ENCODE measurements at regions not wholly inside any gene's neighbourhood (a gene's known extent, or its start where the extent isn't known, plus 50 kb on each side); places are given as distances from the start of the nearest gene placed in this dataset.

DNA sequence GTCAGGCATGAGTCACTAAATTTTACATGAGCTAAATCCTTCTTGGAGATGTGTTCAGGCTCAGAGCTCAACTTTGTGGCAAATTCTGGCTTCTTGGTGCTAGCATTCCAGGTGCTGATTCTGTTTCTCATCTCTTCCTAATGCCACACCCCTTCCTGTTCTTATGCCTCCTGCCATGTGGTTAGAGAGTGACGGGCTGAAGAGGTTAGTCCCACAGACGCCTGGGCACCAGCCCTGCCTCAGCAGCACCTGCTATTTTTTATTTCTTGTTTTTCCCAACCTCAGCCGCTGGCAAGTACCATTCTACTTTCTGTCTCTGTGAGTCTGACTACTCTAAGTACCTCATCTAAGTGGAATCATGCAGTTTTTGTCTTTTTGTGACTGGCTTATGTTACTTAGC is 329.5 kb downstream of the KCNRG start:
- H3K27me3 ChIP-seq (ENCODE audit: insufficient read depth, low read length), result no peaks in the 10 kb centered on the region
- no peak overlapping the region for H3K4me2 ChIP-seq (ENCODE audit: low read length)
- H3F3A ChIP-seq (ENCODE audit: insufficient read depth, low read length), result no peaks in the 10 kb centered on the region
- H3K4me3 ChIP-seq (ENCODE audit: low read depth, low read length, poor library complexity, severe bottlenecking), result no peak overlapping the region
- no peaks in the 10 kb centered on the region for H3K9me3 ChIP-seq (ENCODE audit: low read length)
- H3K79me2 ChIP-seq (ENCODE audit: insufficient read depth, low read length), result no peaks in the 10 kb centered on the region
- peak overlapping the region; percentile 75 for H3K27ac ChIP-seq (ENCODE audit: low read depth, low read length, poor library complexity, severe bottlenecking)
- TF ChIP-seq, protein P1, sequence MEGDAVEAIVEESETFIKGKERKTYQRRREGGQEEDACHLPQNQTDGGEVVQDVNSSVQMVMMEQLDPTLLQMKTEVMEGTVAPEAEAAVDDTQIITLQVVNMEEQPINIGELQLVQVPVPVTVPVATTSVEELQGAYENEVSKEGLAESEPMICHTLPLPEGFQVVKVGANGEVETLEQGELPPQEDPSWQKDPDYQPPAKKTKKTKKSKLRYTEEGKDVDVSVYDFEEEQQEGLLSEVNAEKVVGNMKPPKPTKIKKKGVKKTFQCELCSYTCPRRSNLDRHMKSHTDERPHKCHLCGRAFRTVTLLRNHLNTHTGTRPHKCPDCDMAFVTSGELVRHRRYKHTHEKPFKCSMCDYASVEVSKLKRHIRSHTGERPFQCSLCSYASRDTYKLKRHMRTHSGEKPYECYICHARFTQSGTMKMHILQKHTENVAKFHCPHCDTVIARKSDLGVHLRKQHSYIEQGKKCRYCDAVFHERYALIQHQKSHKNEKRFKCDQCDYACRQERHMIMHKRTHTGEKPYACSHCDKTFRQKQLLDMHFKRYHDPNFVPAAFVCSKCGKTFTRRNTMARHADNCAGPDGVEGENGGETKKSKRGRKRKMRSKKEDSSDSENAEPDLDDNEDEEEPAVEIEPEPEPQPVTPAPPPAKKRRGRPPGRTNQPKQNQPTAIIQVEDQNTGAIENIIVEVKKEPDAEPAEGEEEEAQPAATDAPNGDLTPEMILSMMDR (IDR thresholded peaks at IDR 0.05; ENCODE audit: low read length), result no peak
- TF ChIP-seq EZH2 (IDR thresholded peaks at IDR 0.05; ENCODE audit: borderline replicate concordance, low read length), result no peak
- H4K20me1 ChIP-seq (ENCODE audit: insufficient read depth, low read length), result no peaks in the 10 kb centered on the region
- no peaks in the 10 kb centered on the region for H3K9me2 ChIP-seq (ENCODE audit: low read depth, low read length)
- no peak overlapping the region for H2AFZ ChIP-seq (ENCODE audit: low read length)
- no peak overlapping the region for H3K9ac ChIP-seq (ENCODE audit: low read length)
- peaks cover 42% of the 10 kb centered on the region for H3K4me1 ChIP-seq (ENCODE audit: insufficient read depth, low read length, severe bottlenecking)
- H3K36me3 ChIP-seq (ENCODE audit: insufficient read depth, low read length), result no peaks in the 10 kb centered on the region

DNA sequence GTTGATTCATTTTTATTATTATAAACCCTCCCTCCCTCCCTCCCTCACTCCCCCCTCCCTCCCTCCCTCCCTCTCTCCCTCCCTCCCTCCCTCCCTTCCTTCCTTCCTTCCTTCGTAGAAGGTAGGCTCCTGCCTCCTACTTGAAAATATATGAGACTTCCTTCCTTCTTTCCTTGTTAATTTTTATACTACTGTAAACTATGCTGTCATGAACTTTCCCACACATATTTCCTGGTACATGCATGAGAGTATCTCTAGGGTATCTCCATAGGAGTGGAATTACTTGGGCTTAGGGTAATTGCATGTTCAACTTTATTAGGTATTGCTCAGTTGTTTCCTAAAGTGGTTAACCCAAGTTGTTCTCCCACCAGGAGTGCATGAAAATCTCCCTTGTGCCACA is 330.6 kb downstream of the KCNRG start:
- Histone ChIP-seq H3K27me3 (ENCODE audit: insufficient read depth, low read length) (no peaks in the 10 kb centered on the region), H3K36me3 (ENCODE audit: insufficient read depth, low read length) (no peaks in the 10 kb centered on the region), H3K9me3 (ENCODE audit: low read length) (no peaks in the 10 kb centered on the region), H3K9ac (ENCODE audit: low read length) (no peak overlapping the region), H3K79me2 (ENCODE audit: insufficient read depth, low read length) (no peaks in the 10 kb centered on the region), H2AFZ (ENCODE audit: low read length) (no peak overlapping the region), H4K20me1 (ENCODE audit: insufficient read depth, low read length) (no peaks in the 10 kb centered on the region), H3K4me3 (ENCODE audit: low read depth, low read length, poor library complexity, severe bottlenecking) (no peak overlapping the region), H3K9me2 (ENCODE audit: low read depth, low read length) (no peaks in the 10 kb centered on the region), H3K4me1 (ENCODE audit: insufficient read depth, low read length, severe bottlenecking) (peaks cover 31% of the 10 kb centered on the region), H3F3A (ENCODE audit: insufficient read depth, low read length) (no peaks in the 10 kb centered on the region), H3K27ac (ENCODE audit: low read depth, low read length, poor library complexity, severe bottlenecking) (no peak overlapping the region), H3K4me2 (ENCODE audit: low read length) (no peak overlapping the region)
- no peak for TF ChIP-seq EZH2 (IDR thresholded peaks at IDR 0.05; ENCODE audit: borderline replicate concordance, low read length)
- TF ChIP-seq, protein P1 (IDR thresholded peaks at IDR 0.05; ENCODE audit: low read length), result no peak

DNA sequence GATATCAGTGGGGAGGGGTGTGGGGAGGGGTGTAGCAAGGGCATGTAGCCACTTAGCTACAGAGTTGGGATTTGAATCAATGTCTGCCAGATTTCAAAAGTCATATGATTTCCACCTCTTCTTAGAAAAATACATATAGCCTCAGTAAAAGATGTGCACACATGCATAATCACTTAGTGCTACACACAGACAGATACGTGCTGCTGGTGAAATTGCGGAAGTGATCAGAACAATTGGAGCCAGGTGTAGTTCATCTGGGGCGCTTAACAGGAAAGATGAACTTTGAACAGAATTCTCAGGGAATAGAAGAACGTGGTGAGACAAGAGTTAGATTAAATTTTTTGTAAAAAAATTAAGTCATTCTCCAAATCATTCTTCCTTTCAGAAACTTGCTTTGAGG is 333.1 kb downstream of the KCNRG start:
- no peaks in the 10 kb centered on the region for H3K9me3 ChIP-seq (ENCODE audit: low read length)
- no peak for TF ChIP-seq EZH2 (IDR thresholded peaks at IDR 0.05; ENCODE audit: borderline replicate concordance, low read length)
- TF ChIP-seq, protein P1 (IDR thresholded peaks at IDR 0.05; ENCODE audit: low read length), result no peak
- H3K27me3 ChIP-seq (ENCODE audit: insufficient read depth, low read length), result no peaks in the 10 kb centered on the region

More for the DNA sequence above, 333.1 kb downstream of the KCNRG start:
- H3K9me2 ChIP-seq (ENCODE audit: low read depth, low read length), result no peaks in the 10 kb centered on the region
- no peak overlapping the region for H3K9ac ChIP-seq (ENCODE audit: low read length)
- H3K27ac ChIP-seq (ENCODE audit: low read depth, low read length, poor library complexity, severe bottlenecking), result no peak overlapping the region
- H4K20me1 ChIP-seq (ENCODE audit: insufficient read depth, low read length), result no peaks in the 10 kb centered on the region
- H3K36me3 ChIP-seq (ENCODE audit: insufficient read depth, low read length), result no peaks in the 10 kb centered on the region
- no peaks in the 10 kb centered on the region for H3F3A ChIP-seq (ENCODE audit: insufficient read depth, low read length)
- no peak overlapping the region for H3K4me3 ChIP-seq (ENCODE audit: low read depth, low read length, poor library complexity, severe bottlenecking)
- no peak overlapping the region for H3K4me2 ChIP-seq (ENCODE audit: low read length)
- H3K4me1 ChIP-seq (ENCODE audit: insufficient read depth, low read length, severe bottlenecking), result peaks cover 22% of the 10 kb centered on the region
- no peaks in the 10 kb centered on the region for H3K79me2 ChIP-seq (ENCODE audit: insufficient read depth, low read length)
- no peak overlapping the region for H2AFZ ChIP-seq (ENCODE audit: low read length)

All from OCI-LY1 (cell line).